H1 (cell line): ENCODE measurements at regions not wholly inside any gene's neighbourhood (a gene's known extent, or its start where the extent isn't known, plus 50 kb on each side); places are given as distances from the start of the nearest gene placed in this dataset.

ENCODE experiments used
- CTCF ChIA-PET: fragments of 300-600 bp; sonication (Branson Sonifier 250); formaldehyde crosslinking; loops from one replicate; lab custom pipeline; 2021; ENCODE audit not compliant: partially characterized antibody; lab: Charles Lee
- POLR2A ChIA-PET: fragments of 300-600 bp; sonication (Branson Sonifier 250); formaldehyde crosslinking; loops from one replicate; lab custom pipeline; 2021; ENCODE audit warnings: inconsistent platforms; ENCODE audit not compliant: partially characterized antibody; lab: Charles Lee
- DNase-seq, 2 experiments: peaks; one replicate each; pipeline versions ENCODE4 v3.0.0 to v3.0.0-alpha.2; 2010 to 2022; ENCODE audit warnings: low spot score in 2 of 2, low read depth in 1 of 2, mixed read lengths in 1 of 2
- FAIRE-seq: peaks from 2 replicates; lab custom pipeline; 2011; peaks lifted over from hg19 to GRCh38; lab: Jason Lieb, UNC
- H2AFZ ChIP-seq: 2 replicates; pipeline ENCODE4 v1.8.1; 2012; ENCODE audit warnings: low read length, inconsistent platforms
- H2AK5ac ChIP-seq: 2 replicates; pipeline ENCODE4 v1.6.1; 2013; ENCODE audit warnings: low read depth, low read length
- H2BK120ac ChIP-seq: replicated peaks from 2 replicates; pipeline ENCODE3; 2013; ENCODE audit warnings: low read depth, low read length, inconsistent platforms
- H2BK12ac ChIP-seq: 2 replicates; pipeline ENCODE4 v1.6.1; 2013; ENCODE audit warnings: low read depth, low read length
- H2BK15ac ChIP-seq: 2 replicates; pipeline ENCODE4 v1.6.1; 2013; ENCODE audit warnings: low read length
- H2BK20ac ChIP-seq: 2 replicates; pipeline ENCODE4 v1.6.1; 2013; ENCODE audit warnings: low read length
- H2BK5ac ChIP-seq: 2 replicates; pipeline ENCODE4 v1.6.1; 2013; ENCODE audit warnings: low read depth, low read length
- H3K14ac ChIP-seq: 2 replicates; pipeline ENCODE4 v1.6.1; 2013; ENCODE audit warnings: inconsistent platforms; ENCODE audit not compliant: insufficient read length
- H3K18ac ChIP-seq: 2 replicates; pipeline ENCODE4 v1.6.1; 2013; ENCODE audit warnings: low read length; ENCODE audit errors: extremely low read depth
- H3K23ac ChIP-seq: 2 replicates; pipeline ENCODE4 v1.6.1; 2013; ENCODE audit warnings: inconsistent platforms; ENCODE audit not compliant: insufficient read length
- H3K23me2 ChIP-seq: 2 replicates; pipeline ENCODE4 v1.6.1; 2013; ENCODE audit warnings: low read depth, low read length
- H3K27ac ChIP-seq: 2 replicates; pipeline ENCODE4 v1.6.1; 2011; ENCODE audit warnings: low read depth, low read length, inconsistent platforms
- H3K27me3 ChIP-seq, 4 experiments: replicated peaks in 1 of 4; 1 replicate in 1 of 4; 2 replicates in 3 of 4; pipeline versions ENCODE4 v1.6.1 to v1.8.1; 2011 to 2013; ENCODE audit warnings: low read length in 3 of 4, mild to moderate bottlenecking in 3 of 4, inconsistent platforms in 2 of 4, mixed read lengths in 2 of 4, moderate library complexity in 1 of 4; ENCODE audit not compliant: control insufficient read depth in 3 of 4, insufficient read depth in 3 of 4; ENCODE audit errors: extremely low read depth in 1 of 4
- H3K36me3 ChIP-seq, 4 experiments: 2 replicates each; pipeline versions ENCODE4 v1.6.1 to v1.8.1; 2011 to 2013; ENCODE audit warnings: mild to moderate bottlenecking in 4 of 4, low read length in 3 of 4, moderate library complexity in 2 of 4, control low read depth in 1 of 4, inconsistent platforms in 1 of 4; ENCODE audit not compliant: insufficient read depth in 4 of 4, control insufficient read depth in 2 of 4
- H3K4ac ChIP-seq: replicated peaks from 2 replicates; pipeline ENCODE3; 2013; ENCODE audit warnings: low read length, low read depth, mixed read lengths, inconsistent platforms; ENCODE audit not compliant: insufficient read length
- H3K4me1 ChIP-seq, 4 experiments: replicated peaks in 1 of 4; 1 replicate in 1 of 4; 2 replicates in 3 of 4; pipeline versions ENCODE4 v1.6.1 to v1.8.1; 2011 to 2013; ENCODE audit warnings: low read length in 3 of 4, inconsistent platforms in 2 of 4, mixed read lengths in 1 of 4; ENCODE audit not compliant: insufficient read depth in 4 of 4, control insufficient read depth in 3 of 4
- H3K4me2 ChIP-seq, 2 experiments: 2 replicates each; pipeline versions ENCODE4 v1.6.1 to v1.8.1; 2011 to 2013; ENCODE audit warnings: low read depth in 2 of 2, low read length in 2 of 2, control low read depth in 1 of 2, inconsistent platforms in 1 of 2, mild to moderate bottlenecking in 1 of 2; ENCODE audit not compliant: insufficient read depth in 1 of 2
- H3K4me3 ChIP-seq, 4 experiments: fragments of 200-600, 300-600 bp in 1 of 4; sonication (generic), shearing (Covaris generic), sonication (Bioruptor Twin) in 1 of 4; 2 replicates each; pipeline versions ENCODE4 v1.5.1 to v1.8.1; 2011 to 2016; ENCODE audit warnings: low read length in 4 of 4, low read depth in 3 of 4, control low read depth in 2 of 4, inconsistent platforms in 2 of 4, mild to moderate bottlenecking in 2 of 4, mixed read lengths in 1 of 4, moderate library complexity in 1 of 4; ENCODE audit not compliant: insufficient read depth in 2 of 4; ENCODE audit errors: extremely low read depth in 1 of 4
- H3K56ac ChIP-seq: replicated peaks from 2 replicates; pipeline ENCODE3; 2013; ENCODE audit warnings: low read depth, mild to moderate bottlenecking, mixed read lengths, low read length, inconsistent platforms; ENCODE audit not compliant: insufficient read length
- H3K79me1 ChIP-seq: 2 replicates; pipeline ENCODE4 v1.6.1; 2013; ENCODE audit warnings: low read depth, low read length, control low read depth
- H3K79me2 ChIP-seq, 2 experiments: 2 replicates each; pipeline versions ENCODE4 v1.6.1 to v1.8.1; 2012 to 2013; ENCODE audit warnings: low read length in 2 of 2, mild to moderate bottlenecking in 2 of 2, inconsistent platforms in 1 of 2; ENCODE audit not compliant: insufficient read depth in 2 of 2, control insufficient read depth in 1 of 2
- H3K9ac ChIP-seq, 4 experiments: replicated peaks in 1 of 4; 1 replicate in 1 of 4; 2 replicates in 3 of 4; pipeline versions ENCODE4 v1.6.1 to v1.8.1; 2011 to 2013; ENCODE audit warnings: low read depth in 3 of 4, low read length in 3 of 4, control low read depth in 2 of 4, mild to moderate bottlenecking in 2 of 4, moderate library complexity in 2 of 4, inconsistent platforms in 1 of 4; ENCODE audit errors: extremely low read depth in 1 of 4
- H3K9me3 ChIP-seq, 2 experiments: 2 replicates each; pipeline versions ENCODE4 v1.6.1 to v1.8.1; 2012 to 2013; ENCODE audit warnings: mild to moderate bottlenecking in 2 of 2, moderate library complexity in 2 of 2, control low read depth in 1 of 2, inconsistent platforms in 1 of 2, low read depth in 1 of 2, low read length in 1 of 2, mixed read lengths in 1 of 2; ENCODE audit not compliant: insufficient read depth in 2 of 2
- H4K20me1 ChIP-seq, 2 experiments: replicated peaks in 1 of 2; 2 replicates each; pipeline versions ENCODE3 to v1.8.1; 2011 to 2013; ENCODE audit warnings: inconsistent platforms in 2 of 2, low read length in 2 of 2, mild to moderate bottlenecking in 1 of 2; ENCODE audit not compliant: insufficient read depth in 2 of 2, control insufficient read depth in 1 of 2
- H4K5ac ChIP-seq: 2 replicates; pipeline ENCODE4 v1.6.1; 2013; ENCODE audit warnings: low read length, low read depth, mixed read lengths, inconsistent platforms; ENCODE audit not compliant: insufficient read length
- H4K8ac ChIP-seq: 2 replicates; pipeline ENCODE4 v1.8.0; 2013; ENCODE audit warnings: mild to moderate bottlenecking, moderate library complexity, low read length, inconsistent platforms; ENCODE audit not compliant: insufficient read depth; ENCODE audit errors: extremely low read depth
- H4K91ac ChIP-seq: replicated peaks from 2 replicates; pipeline ENCODE3; 2013; ENCODE audit warnings: low read length, mixed read lengths, inconsistent platforms; ENCODE audit not compliant: insufficient read length
- CHD2 ChIP-seq: IDR thresholded peaks from 2 replicates; pipeline ENCODE4 v1.6.1; 2012; ENCODE audit warnings: low read length, improper control_type of control experiment
- KDM1A ChIP-seq: fragments of 200-600, 300-600 bp; sonication (generic); IDR thresholded peaks from 2 replicates; pipeline ENCODE4 v1.7.1; 2016; ENCODE audit warnings: mild to moderate bottlenecking, low read length, borderline replicate concordance
- SP4 ChIP-seq: IDR thresholded peaks from 2 replicates; pipeline ENCODE4 v1.6.1; 2012; ENCODE audit warnings: low read length, inconsistent platforms
- WGBS, 2 experiments: shearing (Covaris generic) in 1 of 2; methylation state at CpG; one replicate each; pipeline versions ENCODE4 v1.1.6 to v1.1.7; 2013 to 2015; ENCODE audit warnings: low lambda C conversion rate in 2 of 2, mixed read lengths in 2 of 2, inconsistent platforms in 1 of 2, low coverage in 1 of 2, missing lambda C conversion rate in 1 of 2; ENCODE audit not compliant: insufficient replicate concordance in 2 of 2, insufficient coverage in 1 of 2, insufficient read length in 1 of 2; ENCODE audit errors: extremely low coverage in 1 of 2, missing lambda C conversion rate in 1 of 2; 5-methylcytosine and 5-hydroxymethylcytosine counted together

- no peaks in the 10 kb centered on the region for H3K79me1 ChIP-seq
- ChIA-PET POLR2A (no interaction called here), CTCF (interaction anchor here (0.8 kb wide), 1 partner anchor 179 kb away, joined by 3 read pairs; no protein-coding TSS in a partner anchor)
- H3K4me3 ChIP-seq = no peak overlapping the region
- no peak overlapping the region for H4K91ac ChIP-seq
- no peak for FAIRE-seq
- no peak overlapping the region for H2BK12ac ChIP-seq
- H3K4ac ChIP-seq = no peak overlapping the region
- H3K4me2 ChIP-seq = no peak overlapping the region
- H3K27ac ChIP-seq = no peak overlapping the region
- H4K20me1 ChIP-seq = no peaks in the 10 kb centered on the region
- no peak overlapping the region for H4K5ac ChIP-seq
- no peak overlapping the region for H3K9ac ChIP-seq
- 94% methylated on average over 2 of the region's 2 CpGs; no CpG with 5 or more reads in 1 of the 2 experiments for WGBS, 2 experiments
- DNase-seq = no peak
- no peak overlapping the region for H3K23ac ChIP-seq
- H4K8ac ChIP-seq = no peak overlapping the region
- no peaks in the 10 kb centered on the region for H3K79me2 ChIP-seq
- no peak overlapping the region for H2BK15ac ChIP-seq
- no peak overlapping the region for H2BK120ac ChIP-seq
- H2BK20ac ChIP-seq = no peak overlapping the region
- no peaks in the 10 kb centered on the region for H3K9me3 ChIP-seq
- H2AFZ ChIP-seq = no peak overlapping the region
- no peaks in the 10 kb centered on the region for H3K23me2 ChIP-seq
- H3K36me3 ChIP-seq = no peaks in the 10 kb centered on the region
- H3K27me3 ChIP-seq = no peaks in the 10 kb centered on the region
- H3K4me1 ChIP-seq = no peaks in the 10 kb centered on the region
- H3K56ac ChIP-seq = no peak overlapping the region
- H3K18ac ChIP-seq = no peak overlapping the region
- no peak overlapping the region for H3K14ac ChIP-seq
- no peak overlapping the region for H2AK5ac ChIP-seq
- no peak overlapping the region for H2BK5ac ChIP-seq
- TF ChIP-seq SP4 (no peak), KDM1A (no peak), CHD2 (no peak)
Measured at GRCh38 chr16:26729951-26730541, 336.7 kb upstream of the C16orf82 start.
